ENCODE measurements at regions not wholly inside any gene's neighbourhood (a gene's known extent, or its start where the extent isn't known, plus 50 kb on each side); places are given as distances from the start of the nearest gene placed in this dataset.

GRCh38 chr20:48012401-48012974, 227.2 kb upstream of the SULF2 start:
- no peak for DNase-seq (ENCODE audit: low spot score)
- no peak for TF ChIP-seq CTCF (IDR thresholded peaks at IDR 0.05; ENCODE audit: borderline replicate concordance, control extremely low read depth, extremely low read depth, insufficient read depth, missing control alignments)

DNA sequence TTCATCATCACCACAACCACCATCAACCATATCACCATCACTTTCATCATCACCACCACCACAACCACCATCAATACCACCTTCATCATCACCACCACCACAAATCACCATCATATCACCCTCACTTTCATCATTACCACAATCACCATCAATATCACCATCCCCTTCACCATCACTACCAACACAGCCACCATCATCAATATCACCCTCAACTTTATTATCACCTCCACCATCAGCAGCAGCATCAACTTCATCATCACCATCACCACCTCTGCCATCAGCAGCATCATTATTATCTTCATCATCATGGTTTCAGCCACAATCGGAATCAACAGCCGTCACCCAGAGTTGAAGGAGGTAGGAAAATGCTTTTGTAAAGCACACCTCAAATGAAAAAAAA, 225.7 kb upstream of the SULF2 start:
- TF ChIP-seq CTCF (IDR thresholded peaks at IDR 0.05; ENCODE audit: borderline replicate concordance, control extremely low read depth, extremely low read depth, insufficient read depth, missing control alignments): no peak
- in situ Hi-C loops (cut with MboI; ENCODE audit: low sequenced_read_pairs, unreplicated experiment): no loop called here
- DNase-seq (ENCODE audit: low spot score): no peak

More at GRCh38 chr20:48012401-48012974, 227.2 kb upstream of the SULF2 start:
- in situ Hi-C loops (cut with MboI; ENCODE audit: low sequenced_read_pairs, unreplicated experiment): no loop called here

GRCh38 chr20:48010623-48011022, 225.3 kb upstream of the SULF2 start:
- no peak for DNase-seq (ENCODE audit: low spot score)
- TF ChIP-seq CTCF (IDR thresholded peaks at IDR 0.05; ENCODE audit: borderline replicate concordance, control extremely low read depth, extremely low read depth, insufficient read depth, missing control alignments): no peak
- in situ Hi-C loops (cut with MboI; ENCODE audit: low sequenced_read_pairs, unreplicated experiment): no loop called here

- no peak for DNase-seq (ENCODE audit: low spot score)
- no peak for TF ChIP-seq CTCF (IDR thresholded peaks at IDR 0.05; ENCODE audit: borderline replicate concordance, control extremely low read depth, extremely low read depth, insufficient read depth, missing control alignments)
- in situ Hi-C loops (cut with MboI; ENCODE audit: low sequenced_read_pairs, unreplicated experiment): no loop called here
These were observed 223.7 kb upstream of the SULF2 start for GRCh38 chr20:48008850-48009515.

- in situ Hi-C loops (cut with MboI; ENCODE audit: low sequenced_read_pairs, unreplicated experiment): no loop called here
- no peak for TF ChIP-seq CTCF (IDR thresholded peaks at IDR 0.05; ENCODE audit: borderline replicate concordance, control extremely low read depth, extremely low read depth, insufficient read depth, missing control alignments)
- no peak for DNase-seq (ENCODE audit: low spot score)
These were observed 222.1 kb upstream of the SULF2 start for GRCh38 chr20:48007351-48007750.

- in situ Hi-C loops (cut with MboI; ENCODE audit: low sequenced_read_pairs, unreplicated experiment): no loop called here
- no peak for DNase-seq (ENCODE audit: low spot score)
These were observed 221.0 kb upstream of the SULF2 start for GRCh38 chr20:48006036-48006833.

More at GRCh38 chr20:48006036-48006833, 221.0 kb upstream of the SULF2 start:
- no peak for TF ChIP-seq CTCF (IDR thresholded peaks at IDR 0.05; ENCODE audit: borderline replicate concordance, control extremely low read depth, extremely low read depth, insufficient read depth, missing control alignments)
